ENCODE measurements at regions not wholly inside any gene's neighbourhood (a gene's known extent, or its start where the extent isn't known, plus 50 kb on each side); places are given as distances from the start of the nearest gene placed in this dataset.

DNA sequence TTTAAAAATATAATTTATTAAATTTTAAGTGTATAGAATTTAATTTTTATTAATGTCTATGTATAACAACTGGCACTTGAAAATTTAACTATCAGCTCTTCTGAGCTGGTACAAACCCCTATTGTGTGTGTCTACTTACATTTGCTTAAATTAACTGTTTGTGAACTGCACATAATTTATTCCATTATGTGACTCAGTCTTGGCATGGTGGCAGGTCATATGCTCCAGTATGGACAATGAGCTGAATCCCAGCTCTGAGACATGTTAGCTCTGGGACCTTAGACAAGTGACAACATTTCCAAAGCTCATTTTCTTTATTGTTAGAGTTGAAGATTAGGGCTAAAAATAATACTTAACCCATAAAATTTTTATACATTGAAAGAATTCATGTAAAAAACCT, 526.1 kb upstream of the MARCKS start:
- in situ Hi-C loops (cut with MboI; ENCODE audit: low pct_unique_long_range_greater_than_20kb, low sequenced_read_pairs, unreplicated experiment) = no loop called here
- TF ChIP-seq, protein P1, sequence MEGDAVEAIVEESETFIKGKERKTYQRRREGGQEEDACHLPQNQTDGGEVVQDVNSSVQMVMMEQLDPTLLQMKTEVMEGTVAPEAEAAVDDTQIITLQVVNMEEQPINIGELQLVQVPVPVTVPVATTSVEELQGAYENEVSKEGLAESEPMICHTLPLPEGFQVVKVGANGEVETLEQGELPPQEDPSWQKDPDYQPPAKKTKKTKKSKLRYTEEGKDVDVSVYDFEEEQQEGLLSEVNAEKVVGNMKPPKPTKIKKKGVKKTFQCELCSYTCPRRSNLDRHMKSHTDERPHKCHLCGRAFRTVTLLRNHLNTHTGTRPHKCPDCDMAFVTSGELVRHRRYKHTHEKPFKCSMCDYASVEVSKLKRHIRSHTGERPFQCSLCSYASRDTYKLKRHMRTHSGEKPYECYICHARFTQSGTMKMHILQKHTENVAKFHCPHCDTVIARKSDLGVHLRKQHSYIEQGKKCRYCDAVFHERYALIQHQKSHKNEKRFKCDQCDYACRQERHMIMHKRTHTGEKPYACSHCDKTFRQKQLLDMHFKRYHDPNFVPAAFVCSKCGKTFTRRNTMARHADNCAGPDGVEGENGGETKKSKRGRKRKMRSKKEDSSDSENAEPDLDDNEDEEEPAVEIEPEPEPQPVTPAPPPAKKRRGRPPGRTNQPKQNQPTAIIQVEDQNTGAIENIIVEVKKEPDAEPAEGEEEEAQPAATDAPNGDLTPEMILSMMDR (IDR thresholded peaks at IDR 0.05; ENCODE audit: extremely low read depth, insufficient read depth, missing control alignments) = no peak
- no peak for DNase-seq (ENCODE audit: low spot score)

DNA sequence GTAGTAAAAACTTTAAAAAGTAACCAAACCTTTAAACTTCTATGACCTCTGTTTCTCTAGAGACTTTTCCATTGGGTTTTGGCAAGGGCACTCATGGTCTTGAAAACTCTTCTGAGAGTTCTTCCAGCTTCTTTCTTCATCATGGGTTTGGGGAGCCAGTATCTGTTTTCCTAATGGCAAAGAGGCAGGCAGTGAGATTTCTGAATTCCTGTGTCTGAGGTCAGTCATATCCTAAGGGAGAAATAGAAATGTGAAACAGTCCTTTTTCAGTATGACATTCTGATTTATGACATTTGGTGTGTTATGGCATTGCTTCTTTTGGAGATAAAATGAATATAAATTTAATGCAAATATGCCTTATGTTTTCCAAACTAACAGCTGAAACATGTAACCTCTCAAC, 518.5 kb upstream of the MARCKS start:
- TF ChIP-seq, protein P1 (IDR thresholded peaks at IDR 0.05; ENCODE audit: extremely low read depth, insufficient read depth, missing control alignments) = no peak
- in situ Hi-C loops (cut with MboI; ENCODE audit: low pct_unique_long_range_greater_than_20kb, low sequenced_read_pairs, unreplicated experiment) = no loop called here
- DNase-seq (ENCODE audit: low spot score) = no peak

- DNase-seq (ENCODE audit: low spot score) = no peak
- TF ChIP-seq, protein P1 (IDR thresholded peaks at IDR 0.05; ENCODE audit: extremely low read depth, insufficient read depth, missing control alignments) = no peak
- in situ Hi-C loops (cut with MboI; ENCODE audit: low pct_unique_long_range_greater_than_20kb, low sequenced_read_pairs, unreplicated experiment) = no loop called here
Measured at GRCh38 chr6:113339209-113339608, 517.9 kb upstream of the MARCKS start.

GRCh38 chr6:113340371-113340770, 516.8 kb upstream of the MARCKS start:
- TF ChIP-seq, protein P1 (IDR thresholded peaks at IDR 0.05; ENCODE audit: extremely low read depth, insufficient read depth, missing control alignments) = no peak
- DNase-seq (ENCODE audit: low spot score) = no peak
- in situ Hi-C loops (cut with MboI; ENCODE audit: low pct_unique_long_range_greater_than_20kb, low sequenced_read_pairs, unreplicated experiment) = no loop called here

GRCh38 chr6:113343940-113344339, 513.2 kb upstream of the MARCKS start:
- DNase-seq (ENCODE audit: low spot score) = no peak
- in situ Hi-C loops (cut with MboI; ENCODE audit: low pct_unique_long_range_greater_than_20kb, low sequenced_read_pairs, unreplicated experiment) = no loop called here
- TF ChIP-seq, protein P1 (IDR thresholded peaks at IDR 0.05; ENCODE audit: extremely low read depth, insufficient read depth, missing control alignments) = no peak

GRCh38 chr6:113344969-113345368, 512.2 kb upstream of the MARCKS start:
- TF ChIP-seq, protein P1 (IDR thresholded peaks at IDR 0.05; ENCODE audit: extremely low read depth, insufficient read depth, missing control alignments) = no peak
- no peak for DNase-seq (ENCODE audit: low spot score)
- in situ Hi-C loops (cut with MboI; ENCODE audit: low pct_unique_long_range_greater_than_20kb, low sequenced_read_pairs, unreplicated experiment) = no loop called here

- in situ Hi-C loops (cut with MboI; ENCODE audit: low pct_unique_long_range_greater_than_20kb, low sequenced_read_pairs, unreplicated experiment) = no loop called here
- no peak for DNase-seq (ENCODE audit: low spot score)
- TF ChIP-seq, protein P1 (IDR thresholded peaks at IDR 0.05; ENCODE audit: extremely low read depth, insufficient read depth, missing control alignments) = no peak
Measured at GRCh38 chr6:113347436-113347835, 509.7 kb upstream of the MARCKS start.
